ENCODE measurements at regions not wholly inside any gene's neighbourhood (a gene's known extent, or its start where the extent isn't known, plus 50 kb on each side); places are given as distances from the start of the nearest gene placed in this dataset.

DNA sequence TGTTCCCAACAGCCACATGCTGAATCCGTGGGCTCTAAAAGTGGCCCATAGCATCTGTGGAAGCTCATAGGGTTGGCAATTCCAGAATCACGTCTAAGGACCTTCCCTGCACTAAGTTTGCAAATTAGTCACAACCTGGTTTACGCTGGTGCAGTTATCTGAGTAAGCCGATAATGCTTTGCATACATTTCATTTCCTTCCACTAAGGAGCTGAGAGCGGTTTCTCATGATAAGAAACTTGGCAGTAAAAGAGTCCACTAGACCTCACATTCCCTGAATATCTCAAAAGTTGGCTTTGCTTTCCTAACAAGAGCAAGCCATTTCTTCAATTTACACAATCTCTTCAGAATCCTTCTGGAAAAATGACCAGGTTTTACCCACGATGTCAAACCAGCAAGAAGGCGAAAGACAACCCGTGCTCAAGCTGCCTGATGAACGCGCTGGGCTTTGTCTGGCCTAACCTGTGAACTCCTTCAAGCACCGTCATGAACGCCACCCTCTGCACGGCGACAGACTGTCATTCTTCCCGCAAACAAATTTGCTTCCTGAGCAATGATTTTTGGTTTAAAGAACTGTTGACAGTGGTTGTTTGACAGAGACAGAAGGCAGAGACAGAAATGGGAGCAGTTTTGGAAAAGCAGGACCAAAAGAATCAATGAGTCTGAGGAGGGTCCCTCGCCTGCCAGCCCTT lies 73.0 kb upstream of the COPS8 start:
- peaks cover 5% of the 10 kb centered on the region for H3K9me3 Mint-ChIP-seq (ENCODE audit: unreplicated experiment)
- intact Hi-C loops (cut with micrococcal nuclease), result no loop called here
- BruUV-seq (replicated peaks), result no TSS peak
- no peaks in the 10 kb centered on the region for H3K4me1 Mint-ChIP-seq (ENCODE audit: insufficient read depth, unreplicated experiment)
- no peak overlapping the region for H3K4me3 Mint-ChIP-seq (ENCODE audit: unreplicated experiment)
- no peaks in the 10 kb centered on the region for H3K36me3 Mint-ChIP-seq (ENCODE audit: insufficient read depth, unreplicated experiment)
- CTCF ChIA-PET, result interaction anchor here (1.3 kb wide), 1 partner anchor 15 kb away, joined by 3 read pairs; no protein-coding TSS in a partner anchor
- no peak for DNase-seq (ENCODE audit: unreplicated experiment)
- no peaks in the 10 kb centered on the region for H3K27me3 Mint-ChIP-seq (ENCODE audit: insufficient read depth, unreplicated experiment)
- TF ChIP-seq, protein P1, sequence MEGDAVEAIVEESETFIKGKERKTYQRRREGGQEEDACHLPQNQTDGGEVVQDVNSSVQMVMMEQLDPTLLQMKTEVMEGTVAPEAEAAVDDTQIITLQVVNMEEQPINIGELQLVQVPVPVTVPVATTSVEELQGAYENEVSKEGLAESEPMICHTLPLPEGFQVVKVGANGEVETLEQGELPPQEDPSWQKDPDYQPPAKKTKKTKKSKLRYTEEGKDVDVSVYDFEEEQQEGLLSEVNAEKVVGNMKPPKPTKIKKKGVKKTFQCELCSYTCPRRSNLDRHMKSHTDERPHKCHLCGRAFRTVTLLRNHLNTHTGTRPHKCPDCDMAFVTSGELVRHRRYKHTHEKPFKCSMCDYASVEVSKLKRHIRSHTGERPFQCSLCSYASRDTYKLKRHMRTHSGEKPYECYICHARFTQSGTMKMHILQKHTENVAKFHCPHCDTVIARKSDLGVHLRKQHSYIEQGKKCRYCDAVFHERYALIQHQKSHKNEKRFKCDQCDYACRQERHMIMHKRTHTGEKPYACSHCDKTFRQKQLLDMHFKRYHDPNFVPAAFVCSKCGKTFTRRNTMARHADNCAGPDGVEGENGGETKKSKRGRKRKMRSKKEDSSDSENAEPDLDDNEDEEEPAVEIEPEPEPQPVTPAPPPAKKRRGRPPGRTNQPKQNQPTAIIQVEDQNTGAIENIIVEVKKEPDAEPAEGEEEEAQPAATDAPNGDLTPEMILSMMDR (IDR thresholded peaks at IDR 0.05; ENCODE audit: unreplicated experiment), result no peak
- POLR2A ChIA-PET, result no interaction called here
- no peak overlapping the region for H3K27ac Mint-ChIP-seq (ENCODE audit: low read depth, unreplicated experiment)

DNA sequence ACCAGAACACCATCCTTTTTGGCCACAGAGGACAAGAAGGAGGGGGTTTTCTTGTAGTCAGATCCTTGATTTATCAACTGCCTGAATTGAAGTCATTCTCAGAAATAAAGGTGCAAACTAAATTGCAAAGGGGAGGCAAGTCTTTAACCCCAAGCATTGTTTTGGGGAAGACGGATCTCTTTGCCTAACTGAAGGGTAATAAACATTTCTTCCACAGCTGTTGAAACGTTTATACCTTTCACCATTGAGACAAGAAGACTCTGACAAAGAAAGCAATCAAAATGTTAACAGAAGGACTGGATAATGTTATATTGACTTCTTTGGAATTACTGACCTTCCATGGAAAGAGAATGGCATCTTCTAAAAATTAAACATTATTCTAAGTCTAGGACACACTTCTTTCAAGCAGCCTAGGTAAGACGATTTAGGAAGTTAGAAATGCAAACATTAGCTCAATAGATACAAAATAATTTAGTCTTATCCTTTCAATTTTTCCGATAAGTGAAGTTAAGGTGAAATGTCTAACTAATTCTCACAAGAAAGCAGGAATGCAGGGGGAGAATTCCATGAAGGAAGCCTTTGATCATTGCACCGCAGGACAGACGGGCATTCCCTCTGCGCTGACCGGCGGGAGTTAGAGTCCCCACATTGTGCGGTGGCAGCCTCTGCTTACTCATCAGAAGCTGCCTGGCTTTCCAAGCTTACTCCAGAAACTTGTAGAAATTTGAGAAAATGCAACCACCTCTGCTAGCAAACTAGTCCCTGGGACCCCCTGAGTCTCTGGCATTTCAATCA lies 69.4 kb upstream of the COPS8 start:
- Mint-ChIP-seq H3K4me3 (ENCODE audit: unreplicated experiment) (no peak overlapping the region), H3K9me3 (ENCODE audit: unreplicated experiment) (peaks cover 5% of the 10 kb centered on the region), H3K36me3 (ENCODE audit: insufficient read depth, unreplicated experiment) (no peaks in the 10 kb centered on the region), H3K27me3 (ENCODE audit: insufficient read depth, unreplicated experiment) (no peaks in the 10 kb centered on the region), H3K27ac (ENCODE audit: low read depth, unreplicated experiment) (no peak overlapping the region), H3K4me1 (ENCODE audit: insufficient read depth, unreplicated experiment) (no peaks in the 10 kb centered on the region)
- POLR2A ChIA-PET, result no interaction called here
- no peak for DNase-seq (ENCODE audit: unreplicated experiment)
- CTCF ChIA-PET, result no interaction called here
- intact Hi-C loops (cut with micrococcal nuclease), result no loop called here
- TF ChIP-seq, protein P1 (IDR thresholded peaks at IDR 0.05; ENCODE audit: unreplicated experiment), result no peak
- BruUV-seq (replicated peaks), result no TSS peak

DNA sequence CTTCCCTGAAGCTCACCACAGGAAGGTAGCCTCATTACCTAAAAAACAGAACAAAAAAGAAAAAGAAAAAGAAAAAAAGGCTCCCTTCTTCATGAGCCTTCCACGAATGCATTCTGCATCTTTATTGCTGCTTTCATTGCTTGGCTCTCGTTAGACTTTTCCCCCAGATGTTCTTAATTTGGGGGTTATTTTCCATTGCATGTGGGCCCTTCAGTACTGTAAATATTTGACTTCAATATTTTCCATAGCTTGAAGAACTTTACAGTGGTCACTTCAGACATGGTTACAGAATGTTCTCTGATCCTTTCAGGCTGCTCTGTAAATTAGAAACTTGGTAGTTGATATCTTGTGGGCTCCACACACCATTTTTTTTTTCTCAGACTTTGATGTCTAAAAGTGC lies 65.6 kb upstream of the COPS8 start:
- intact Hi-C loops (cut with micrococcal nuclease), result no loop called here
- H3K4me1 Mint-ChIP-seq (ENCODE audit: insufficient read depth, unreplicated experiment), result no peaks in the 10 kb centered on the region
- TF ChIP-seq, protein P1 (IDR thresholded peaks at IDR 0.05; ENCODE audit: unreplicated experiment), result no peak
- H3K4me3 Mint-ChIP-seq (ENCODE audit: unreplicated experiment), result no peak overlapping the region
- POLR2A ChIA-PET, result no interaction called here
- no peak for DNase-seq (ENCODE audit: unreplicated experiment)
- no peaks in the 10 kb centered on the region for H3K36me3 Mint-ChIP-seq (ENCODE audit: insufficient read depth, unreplicated experiment)
- H3K27ac Mint-ChIP-seq (ENCODE audit: low read depth, unreplicated experiment), result no peak overlapping the region
- BruUV-seq (replicated peaks), result no TSS peak
- CTCF ChIA-PET, result interaction anchor here (0.7 kb wide), 1 partner anchor 130 kb away, joined by 3 read pairs; no protein-coding TSS in a partner anchor
- H3K27me3 Mint-ChIP-seq (ENCODE audit: insufficient read depth, unreplicated experiment), result no peaks in the 10 kb centered on the region
- peaks cover 4% of the 10 kb centered on the region for H3K9me3 Mint-ChIP-seq (ENCODE audit: unreplicated experiment)

DNA sequence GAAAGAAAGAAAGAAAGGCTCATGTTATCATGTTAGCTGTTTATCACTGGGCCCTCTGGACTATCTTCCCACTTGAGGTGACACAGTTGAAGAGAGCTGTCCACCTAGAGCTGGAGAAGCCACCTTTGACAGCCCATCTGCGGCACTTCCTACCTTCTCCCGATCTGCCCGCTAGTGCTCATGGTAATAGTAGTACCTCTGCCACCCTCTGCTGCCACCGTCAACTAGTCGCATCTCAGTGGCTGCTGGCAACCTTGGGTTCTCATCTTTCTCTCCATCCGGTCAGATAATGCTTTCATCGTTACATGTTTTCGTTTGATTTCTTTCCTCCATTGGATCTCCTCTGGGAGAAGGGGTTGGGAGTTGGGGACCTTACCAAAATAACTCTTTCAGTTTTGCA lies 63.2 kb upstream of the COPS8 start:
- Mint-ChIP-seq H3K27ac (ENCODE audit: low read depth, unreplicated experiment) (no peak overlapping the region), H3K27me3 (ENCODE audit: insufficient read depth, unreplicated experiment) (no peaks in the 10 kb centered on the region), H3K4me1 (ENCODE audit: insufficient read depth, unreplicated experiment) (no peaks in the 10 kb centered on the region), H3K36me3 (ENCODE audit: insufficient read depth, unreplicated experiment) (no peaks in the 10 kb centered on the region), H3K9me3 (ENCODE audit: unreplicated experiment) (no peaks in the 10 kb centered on the region), H3K4me3 (ENCODE audit: unreplicated experiment) (no peak overlapping the region)
- ChIA-PET POLR2A (no interaction called here), CTCF (interaction anchor here (1.4 to 8.3 kb wide), 2 partner anchors 510 to 669 kb away, joined by 6 to 98 read pairs; no protein-coding TSS in a partner anchor)
- no peak for DNase-seq (ENCODE audit: unreplicated experiment)
- intact Hi-C loops (cut with micrococcal nuclease), result no loop called here
- no TSS peak for BruUV-seq (replicated peaks)
- TF ChIP-seq, protein P1 (IDR thresholded peaks at IDR 0.05; ENCODE audit: unreplicated experiment), result no peak

Data from MCF 10A (cell line).